Inflammatory macrophage treated with lipopolysaccharide for 1 hour (primary cell): ENCODE measurements at regions not wholly inside any gene's neighbourhood (a gene's known extent, or its start where the extent isn't known, plus 50 kb on each side); places are given as distances from the start of the nearest gene placed in this dataset.

Source experiments
- DNase-seq, 2 donors: peaks; one replicate each; pipeline ENCODE4 v3.0.0-alpha.2; 2020 to 2022

DNA sequence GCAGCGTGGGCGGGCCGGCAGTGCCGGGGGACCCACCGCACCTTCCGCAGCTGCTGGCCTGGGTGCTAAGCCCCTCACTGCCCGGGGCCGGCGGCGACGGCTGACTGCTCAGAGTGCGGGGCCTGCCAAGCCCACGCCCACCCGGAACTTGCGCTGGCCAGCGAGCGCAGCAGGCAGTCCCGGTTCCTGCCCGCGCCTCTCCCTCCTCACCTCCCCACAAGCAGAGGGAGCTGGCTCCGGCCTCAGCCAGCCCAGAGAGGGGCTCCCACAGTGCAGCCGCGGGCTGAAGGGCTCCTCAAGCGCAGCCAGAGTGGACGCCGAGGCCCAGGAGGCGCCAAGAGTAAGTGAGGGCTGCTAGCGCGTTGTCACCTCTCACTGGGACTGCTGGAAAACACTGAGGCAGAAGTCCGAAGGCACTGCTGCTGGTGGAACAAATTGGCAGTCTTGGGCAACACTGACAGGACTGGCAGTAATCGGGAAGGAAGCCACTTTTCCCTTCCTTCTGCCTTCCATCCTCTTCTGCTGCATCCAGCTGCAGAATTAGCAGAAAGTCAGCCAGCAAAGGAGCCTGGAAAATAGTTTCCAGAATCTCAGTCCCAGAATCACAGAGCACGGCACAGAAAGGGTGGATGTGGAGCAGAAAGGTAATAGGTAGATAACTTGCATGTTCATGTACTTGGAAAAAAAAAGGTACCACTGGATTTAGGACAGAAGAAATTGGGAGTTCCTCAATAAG lies 179.4 kb upstream of the FN1 start:
- DNase-seq: no peak

DNA sequence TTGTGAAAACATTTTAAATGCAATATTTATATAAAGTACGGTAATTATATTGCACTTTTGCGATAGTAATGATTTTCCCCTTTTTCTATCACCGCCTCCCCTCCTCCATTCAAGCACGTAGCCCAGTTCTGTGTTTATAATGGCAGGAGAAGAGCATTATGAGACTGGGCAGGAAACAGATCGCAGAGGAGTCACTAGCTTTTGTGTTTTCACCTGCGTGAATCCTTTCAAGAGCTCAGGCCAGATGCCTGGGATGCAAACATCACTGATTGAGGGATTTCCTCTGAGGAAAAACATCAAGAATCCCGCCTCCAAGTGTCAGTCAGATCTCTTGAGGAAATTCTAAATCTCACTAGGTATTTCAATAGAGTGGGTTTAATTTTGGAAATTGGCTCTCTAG lies 178.4 kb upstream of the FN1 start:
- no peak for DNase-seq

- no peak for DNase-seq
These were observed 178.0 kb upstream of the FN1 start for GRCh38 chr2:215613888-215614287.

GRCh38 chr2:215613280-215613679 lies 177.4 kb upstream of the FN1 start:
- no peak for DNase-seq

DNA sequence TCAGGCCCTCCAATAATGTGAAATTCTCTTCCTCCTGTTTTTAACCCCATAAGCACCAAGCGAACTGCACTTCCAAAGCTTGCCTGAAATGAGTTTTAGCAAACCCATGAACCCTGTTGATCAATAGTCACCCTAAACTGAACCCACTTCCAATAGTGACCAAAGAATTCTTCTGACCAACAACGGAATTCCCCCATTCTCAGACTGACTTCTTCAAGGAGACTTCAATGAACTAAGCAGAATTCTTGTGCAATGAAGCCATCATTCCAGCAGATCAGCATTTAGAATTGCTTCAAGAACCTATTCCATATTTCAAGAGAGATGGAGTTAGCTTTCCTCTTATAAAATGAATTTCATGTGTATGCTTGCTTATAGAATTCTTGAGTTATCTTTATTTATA lies 176.9 kb upstream of the FN1 start:
- peak; percentile 75 to 85 for DNase-seq

DNA sequence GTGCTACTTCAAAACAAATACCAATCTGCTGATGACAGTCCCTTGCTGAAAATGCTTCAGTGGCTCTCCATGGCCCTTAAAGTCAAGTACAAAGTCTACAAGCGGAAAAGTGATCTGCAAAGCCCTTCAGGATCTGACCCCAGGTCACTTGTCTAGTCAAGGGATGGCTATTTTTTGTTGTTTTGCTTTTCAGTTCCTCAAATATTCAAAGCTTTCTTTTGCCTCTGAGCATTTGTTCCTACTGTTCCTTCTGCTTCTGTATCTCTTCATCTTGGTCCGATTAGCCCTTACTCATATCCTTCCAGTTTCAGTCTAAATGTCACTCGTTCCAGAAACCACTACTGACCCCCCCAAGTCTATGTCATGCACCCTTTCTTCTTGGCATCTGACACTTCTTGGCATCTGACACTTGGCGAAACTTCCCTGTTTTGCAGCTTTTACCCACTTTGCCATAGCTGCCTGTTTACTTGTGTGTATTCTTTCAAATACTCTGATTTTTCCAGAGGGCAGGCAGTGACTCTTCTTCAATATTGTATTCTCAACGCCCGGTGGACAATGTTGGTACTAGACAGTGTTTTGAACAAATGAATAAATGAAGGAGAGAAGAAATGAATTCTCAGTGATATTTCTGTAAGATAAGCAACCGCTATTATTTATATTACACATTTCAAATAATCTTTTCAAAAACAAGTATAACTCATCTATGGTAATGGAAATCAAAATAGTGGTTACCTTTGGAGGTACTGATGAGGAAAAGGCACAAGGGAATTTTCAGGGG lies 175.9 kb upstream of the FN1 start:
- DNase-seq: peak; percentile 28 to 35

GRCh38 chr2:215609089-215610032 lies 173.5 kb upstream of the FN1 start:
- DNase-seq: no peak

DNA sequence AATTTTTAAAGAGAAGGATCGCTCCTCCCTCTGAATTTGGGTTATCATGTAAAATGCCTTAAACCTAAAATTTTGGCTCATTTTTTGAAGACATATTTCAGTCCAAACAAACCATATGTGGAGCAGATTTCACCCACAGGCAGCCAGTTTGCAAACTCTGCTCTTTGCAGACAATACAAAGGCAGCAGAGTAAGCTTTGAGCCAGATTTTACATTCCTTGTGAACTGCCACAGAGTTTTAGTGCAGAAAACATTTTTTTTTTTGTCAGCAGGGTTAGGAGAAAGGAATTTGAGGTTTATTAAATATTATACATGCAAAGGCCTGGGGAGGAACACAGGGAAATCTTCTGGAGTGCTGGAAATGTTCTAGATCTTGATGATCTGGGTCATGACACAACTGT lies 171.9 kb upstream of the FN1 start:
- DNase-seq: no peak

DNA sequence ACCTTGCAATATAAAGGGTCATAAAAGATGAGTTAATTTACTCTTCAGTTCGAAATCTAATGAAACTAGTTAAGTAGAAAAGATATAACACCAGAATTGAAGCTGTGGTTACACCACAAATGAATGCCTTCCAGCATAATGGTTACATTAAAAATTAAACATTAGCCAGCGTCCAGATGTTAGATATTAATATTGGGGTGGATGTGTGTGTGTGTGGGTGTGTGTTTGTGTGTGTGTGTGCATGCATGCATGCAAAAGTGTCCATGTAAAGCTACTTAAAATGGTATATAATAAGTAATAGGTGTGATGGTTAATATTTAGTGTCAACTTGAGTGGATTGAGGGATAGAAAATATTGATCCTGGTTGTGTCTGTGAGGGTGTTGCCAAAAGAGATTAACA lies 170.4 kb upstream of the FN1 start:
- DNase-seq: no peak

GRCh38 chr2:215605214-215605613 lies 169.3 kb upstream of the FN1 start:
- no peak for DNase-seq

- DNase-seq: peak; percentile 75 to 89
These were observed 168.7 kb upstream of the FN1 start for GRCh38 chr2:215604606-215605005.

- DNase-seq: no peak
These were observed 167.6 kb upstream of the FN1 start for GRCh38 chr2:215603440-215603839.

- no peak for DNase-seq
These were observed 167.1 kb upstream of the FN1 start for GRCh38 chr2:215602997-215603396.

DNA sequence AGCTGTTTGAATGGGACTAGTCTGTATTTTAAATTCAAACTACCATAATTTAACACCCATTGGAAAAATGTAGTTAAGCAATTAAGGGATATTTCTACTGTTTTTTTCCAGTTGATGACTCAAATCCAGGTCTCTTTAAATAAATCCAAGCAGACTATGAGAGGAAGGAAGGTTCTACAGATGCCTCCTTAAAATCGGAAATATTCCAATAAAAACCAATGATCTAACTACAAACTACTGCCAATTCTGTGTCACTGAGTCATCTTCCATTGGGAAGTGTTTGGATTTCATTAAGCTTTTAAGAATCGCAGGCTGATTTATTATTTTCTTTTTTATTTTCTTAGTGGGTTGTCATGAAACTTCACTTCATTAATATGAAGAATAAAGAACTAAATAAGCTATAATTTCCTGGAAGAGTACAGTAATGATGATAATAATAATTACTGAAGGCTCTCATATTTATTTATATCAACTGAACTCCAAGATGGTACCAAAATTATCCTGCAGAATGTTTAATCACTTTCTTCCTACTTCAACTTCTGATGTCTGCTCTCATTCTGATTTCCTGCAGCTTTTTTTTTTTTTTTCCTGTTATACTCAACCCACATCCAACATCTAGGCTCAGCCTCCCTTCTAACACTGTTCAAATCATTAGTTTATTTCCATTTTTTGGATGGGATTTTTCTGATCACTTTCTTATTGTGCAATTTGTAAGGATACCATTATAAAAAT lies 166.3 kb upstream of the FN1 start:
- DNase-seq: no peak

DNA sequence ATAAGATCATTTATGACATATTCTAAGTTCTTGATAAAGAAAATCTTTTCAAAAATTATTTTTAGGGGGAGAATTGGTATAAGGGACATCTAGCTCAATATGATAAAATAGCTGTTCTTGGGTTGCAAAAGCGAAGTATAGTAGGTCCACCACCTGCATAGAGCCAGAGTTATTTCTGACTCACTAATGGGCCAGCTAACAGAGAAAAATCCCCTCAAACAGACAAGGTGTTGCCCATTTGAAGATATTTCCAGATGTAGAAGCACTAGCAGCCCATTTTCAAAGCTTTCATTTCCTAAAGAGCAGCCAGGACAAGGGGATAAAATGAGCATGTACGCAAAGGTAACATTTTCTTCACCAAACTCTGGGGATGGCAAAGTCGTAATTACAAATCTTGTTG lies 165.7 kb upstream of the FN1 start:
- no peak for DNase-seq

DNA sequence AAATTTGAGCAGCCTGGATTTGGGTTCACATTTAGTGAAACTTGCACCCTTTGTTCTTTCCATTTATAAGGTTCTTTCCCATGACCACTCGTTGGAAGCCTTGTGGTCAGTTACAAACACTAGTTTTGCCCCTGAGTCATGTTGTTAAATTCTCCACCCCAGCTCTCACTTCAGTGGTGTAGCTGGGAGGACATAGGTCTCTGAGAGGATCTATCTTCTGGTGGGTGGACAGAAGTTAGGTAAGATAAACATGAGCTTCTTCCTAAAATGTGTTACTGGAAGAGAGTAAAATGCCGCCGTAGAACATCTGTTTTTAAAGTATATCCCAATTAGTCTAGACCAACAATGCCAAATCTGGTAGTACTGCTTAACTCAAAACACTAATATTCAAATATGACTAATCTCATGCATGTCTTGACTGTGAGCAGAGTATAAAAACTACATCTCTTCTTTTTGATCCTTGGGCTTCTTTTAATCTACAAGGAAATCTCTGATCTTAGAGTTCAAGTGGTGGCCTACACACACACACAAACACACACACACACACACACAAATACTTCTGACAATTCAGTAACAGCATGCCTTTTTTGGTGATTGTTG lies 162.6 kb upstream of the FN1 start:
- DNase-seq: peak; percentile 70 to 94

DNA sequence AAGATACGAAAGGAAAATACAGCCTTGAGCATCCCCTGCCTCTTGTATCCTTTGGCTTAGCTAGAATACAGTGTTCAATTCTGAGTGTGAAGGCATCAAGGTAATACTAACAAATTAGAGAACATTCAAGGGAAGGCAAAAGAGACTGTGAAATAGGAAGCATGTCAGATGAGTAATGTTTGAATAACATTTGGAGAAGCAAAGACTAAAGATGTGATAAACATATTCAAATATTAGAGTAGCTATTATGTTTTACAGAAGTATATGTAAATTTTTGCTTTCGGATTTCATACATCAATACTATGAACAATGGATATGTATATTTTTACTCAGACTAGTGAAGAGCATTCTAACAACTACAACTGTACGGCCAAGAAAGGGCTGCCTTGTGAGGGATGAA lies 161.7 kb upstream of the FN1 start:
- peak in 1 of 2 donors; percentile 31 for DNase-seq

GRCh38 chr2:215594766-215595165 lies 158.9 kb upstream of the FN1 start:
- peak; percentile 68 to 71 for DNase-seq

DNA sequence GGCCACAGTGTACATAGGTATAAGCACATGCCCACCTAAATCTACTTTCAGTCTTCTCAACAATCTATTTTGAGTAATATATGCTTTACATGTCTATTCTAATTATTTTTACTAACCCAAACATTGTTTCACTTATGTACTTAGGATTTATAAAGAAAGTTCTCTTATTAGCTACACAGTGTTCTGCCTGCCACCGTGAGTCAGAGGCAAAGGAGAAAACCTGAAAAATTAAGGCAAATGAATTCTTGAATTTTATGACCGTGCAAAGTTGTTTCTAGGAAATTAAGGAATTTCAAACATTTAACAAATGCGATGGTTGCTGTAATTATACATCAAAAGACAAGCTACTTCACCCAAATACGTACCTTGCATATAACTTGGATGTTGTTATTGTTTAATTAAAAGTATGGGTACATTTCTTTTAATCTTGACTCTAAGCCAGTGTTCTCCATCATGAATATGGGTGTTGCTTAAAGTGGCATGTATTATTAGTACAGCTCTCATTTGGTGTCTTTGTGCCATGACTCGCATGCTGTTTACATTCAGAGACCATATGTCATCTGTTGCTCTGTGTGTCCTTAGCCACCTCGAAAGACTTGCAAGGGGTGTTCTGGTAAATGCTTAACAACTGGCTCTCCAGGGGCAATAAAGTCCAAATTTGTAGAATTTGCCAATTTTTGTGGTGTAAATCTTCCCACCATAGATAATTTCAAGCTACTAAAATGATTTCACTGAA lies 154.3 kb upstream of the FN1 start:
- DNase-seq: no peak

DNA sequence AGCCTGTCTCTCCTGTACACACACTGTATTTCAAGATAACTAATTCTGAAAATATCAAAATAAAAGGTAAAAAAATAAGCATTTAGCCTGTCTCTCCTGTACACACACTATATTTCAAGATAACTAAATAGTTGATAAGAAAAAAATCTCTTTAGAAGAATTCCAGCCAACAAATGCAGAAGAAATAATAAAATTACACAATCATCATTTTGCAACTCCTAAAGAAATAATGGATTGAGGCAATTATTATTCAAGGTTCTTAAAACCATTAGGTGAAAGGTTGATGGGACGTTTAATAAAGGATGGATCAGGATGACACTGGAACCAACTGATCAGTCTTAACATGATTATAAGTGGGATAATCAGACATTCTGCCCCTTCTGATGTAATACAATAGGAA lies 148.0 kb upstream of the FN1 start:
- peak; percentile 8 to 67 for DNase-seq

DNA sequence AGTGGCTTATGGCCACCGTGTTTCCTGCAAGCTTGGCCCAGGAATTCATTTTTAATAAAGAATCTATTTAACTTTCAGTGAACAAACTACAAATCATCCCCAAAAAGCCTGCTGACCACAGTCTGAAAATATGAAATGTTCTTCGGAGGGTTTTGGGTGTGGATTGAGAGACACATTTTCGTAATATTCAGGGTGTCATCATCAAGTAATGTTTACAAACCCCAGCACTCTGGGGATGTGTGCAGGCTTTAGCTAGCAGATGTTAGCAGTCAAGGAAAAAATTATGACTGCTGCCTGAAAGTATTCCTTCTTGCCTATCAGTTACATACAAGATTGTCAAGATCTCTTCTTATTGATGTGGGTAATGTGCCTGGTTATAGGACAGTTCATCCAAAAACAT lies 143.9 kb upstream of the FN1 start:
- DNase-seq: peak; percentile 35 to 68

DNA sequence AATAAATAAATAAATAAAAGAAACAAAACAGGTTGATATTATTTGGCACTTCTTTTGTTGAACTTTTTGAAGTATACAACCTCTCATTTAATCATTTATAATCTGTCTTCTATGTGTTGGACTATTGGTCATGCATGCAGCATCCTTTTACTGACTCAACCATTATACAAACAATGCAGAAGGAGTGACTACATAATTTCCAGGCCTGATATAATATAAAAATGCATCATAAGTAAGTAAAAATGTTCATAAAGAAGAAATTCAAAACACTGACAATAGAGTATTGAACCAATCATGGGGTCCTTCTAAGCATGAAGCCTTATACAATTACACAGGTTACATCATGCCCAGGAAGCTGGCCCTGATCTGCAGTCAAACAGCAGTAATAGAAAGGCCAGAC lies 141.5 kb upstream of the FN1 start:
- no peak for DNase-seq
